NCI-H128 (cell line): ENCODE measurements at regions not wholly inside any gene's neighbourhood (a gene's known extent, or its start where the extent isn't known, plus 50 kb on each side); places are given as distances from the start of the nearest gene placed in this dataset.
A peak's percentile ranks its signal among the peaks of the same experiment; 100 is the strongest.

Source experiments
- DNase-seq: peaks from one replicate; lab custom pipeline; 2025; ENCODE audit not compliant: unreplicated experiment; lab: John Stamatoyannopoulos, UW

DNA sequence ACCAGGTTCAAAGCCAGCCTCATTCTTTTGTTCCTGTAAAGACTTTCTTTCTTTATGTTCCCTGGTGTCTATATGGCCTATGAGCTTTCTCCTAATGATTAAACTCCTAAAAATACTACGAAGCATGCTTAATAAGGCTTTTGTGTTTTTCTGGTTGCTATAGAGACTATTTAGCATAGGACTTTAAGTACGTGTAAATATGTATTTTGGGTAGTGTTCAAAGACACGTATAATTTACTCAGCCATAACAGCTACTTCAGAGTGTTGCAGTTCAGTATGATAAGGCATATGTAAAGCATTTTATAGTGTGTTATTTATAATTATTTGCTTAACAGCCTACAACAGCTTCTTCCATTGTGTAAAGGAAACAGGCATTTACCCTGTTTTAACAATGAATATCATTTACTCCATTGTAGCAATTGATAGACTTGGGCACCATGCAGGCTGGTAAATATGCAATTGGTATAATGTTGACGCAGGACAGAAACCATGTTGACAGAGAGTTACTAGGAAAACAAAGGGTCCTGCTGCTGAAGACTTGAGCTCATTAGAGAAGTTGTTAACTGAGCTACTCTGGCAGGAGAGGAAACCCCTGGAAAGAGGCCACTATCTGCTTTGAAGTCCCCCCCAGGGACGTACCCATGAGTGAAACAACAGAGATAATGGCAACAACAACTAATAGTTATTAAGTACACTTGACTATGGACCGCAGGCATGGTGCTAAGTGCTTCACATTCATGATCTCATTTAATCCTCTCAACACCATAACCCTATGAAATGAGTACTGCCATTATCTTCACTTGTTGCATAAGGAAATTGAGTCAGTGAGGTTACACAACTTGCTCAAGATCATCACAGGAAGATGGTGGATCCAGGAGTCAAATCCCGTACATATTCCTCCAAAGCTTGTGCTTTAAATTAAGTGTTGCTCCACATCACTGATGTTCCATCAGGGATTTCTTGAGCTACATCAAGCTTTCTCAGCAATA is 342.2 kb upstream of the DYNLRB2 start:
- peak; percentile 21 for DNase-seq

DNA sequence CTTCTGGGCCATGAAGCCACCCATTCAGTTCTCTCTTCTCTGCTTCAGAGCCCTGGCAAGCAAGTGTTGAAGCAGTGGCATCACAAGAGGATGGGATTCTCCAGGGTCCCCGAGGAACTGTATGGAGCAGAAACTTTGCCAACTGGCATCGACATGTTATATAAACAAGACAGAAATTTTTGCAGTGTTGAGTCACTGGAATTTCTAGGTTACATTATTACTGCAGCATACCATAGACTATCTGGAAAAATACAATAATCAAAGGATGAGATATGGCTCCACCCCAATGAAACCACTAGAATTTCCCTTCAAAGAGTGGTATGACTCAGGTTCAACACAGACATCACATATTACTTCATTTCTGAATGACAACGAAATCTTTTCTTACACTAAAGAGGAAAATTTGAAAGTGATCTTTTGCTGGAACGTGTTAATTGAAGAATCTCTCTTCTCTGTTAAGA is 343.0 kb upstream of the DYNLRB2 start:
- DNase-seq, result no peak

DNA sequence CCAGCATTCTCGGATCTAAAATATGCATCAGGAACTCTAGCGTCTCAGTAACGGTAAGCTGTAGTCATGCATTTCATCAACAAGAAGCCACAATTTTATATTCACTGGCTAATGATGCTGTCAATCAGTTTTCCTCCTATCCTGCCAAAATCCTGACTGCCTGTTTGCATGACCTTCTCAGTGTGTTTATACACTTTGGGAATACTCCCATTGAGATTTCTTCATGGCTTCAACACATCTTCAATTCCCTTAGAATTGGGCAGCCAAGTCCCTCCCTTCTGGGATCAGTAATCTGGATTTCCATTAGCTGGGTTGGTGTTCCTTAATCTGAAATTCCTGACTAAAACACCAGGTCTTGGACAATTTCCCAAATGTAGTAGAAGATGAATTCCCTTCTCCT is 348.9 kb upstream of the DYNLRB2 start:
- DNase-seq, result no peak

DNA sequence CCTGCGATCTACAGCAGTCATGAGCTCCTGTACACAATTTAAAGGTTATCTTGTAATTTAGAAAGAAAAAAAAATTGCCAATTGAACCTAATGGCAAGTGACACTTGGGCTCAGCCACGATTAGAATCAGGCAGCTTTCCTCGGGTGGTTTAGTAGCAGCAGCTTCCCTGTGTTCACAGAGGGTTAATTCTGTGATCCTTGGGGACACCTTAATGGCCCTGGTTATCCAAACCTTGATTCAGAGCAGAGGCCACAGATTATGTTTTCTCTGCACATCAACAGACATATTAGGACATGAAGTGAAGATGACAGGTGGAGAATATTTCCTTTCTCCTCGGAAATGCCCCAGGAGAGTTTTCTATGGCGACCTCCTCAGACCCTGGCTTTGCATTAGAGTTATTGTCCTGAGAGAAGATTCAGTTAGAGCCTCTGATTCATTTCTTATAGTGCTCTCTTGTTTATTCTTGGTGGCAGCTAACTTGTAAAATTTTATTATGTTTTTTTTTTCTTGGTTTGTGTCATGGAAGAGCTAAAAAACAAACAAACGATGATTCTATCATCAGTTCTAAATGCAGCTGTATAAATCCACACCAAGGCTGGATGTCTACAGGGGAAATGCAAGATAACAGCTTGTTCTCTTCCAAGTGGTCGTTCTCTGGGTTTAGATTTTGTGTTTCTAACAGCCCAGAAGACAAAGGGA is 351.2 kb upstream of the DYNLRB2 start:
- DNase-seq, result no peak

DNA sequence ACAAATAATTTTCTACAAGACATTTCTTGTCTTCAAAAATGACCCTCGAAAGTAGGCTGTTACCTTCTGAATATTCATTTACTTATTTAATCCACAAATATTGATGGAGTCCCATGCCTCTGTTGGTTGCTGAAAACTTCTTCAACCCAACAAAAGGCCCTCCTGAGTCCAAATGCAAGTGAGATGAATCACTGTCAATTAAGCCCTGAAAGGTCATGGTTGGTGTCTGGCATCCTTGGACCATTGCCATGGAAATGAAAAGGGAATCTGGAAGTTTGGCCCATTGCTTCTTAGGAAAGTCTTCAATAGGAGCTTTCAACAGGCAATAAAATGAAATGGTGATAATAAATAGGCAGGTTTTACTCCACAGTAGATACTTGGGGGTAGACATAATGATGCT is 364.7 kb upstream of the DYNLRB2 start:
- DNase-seq, result no peak

DNA sequence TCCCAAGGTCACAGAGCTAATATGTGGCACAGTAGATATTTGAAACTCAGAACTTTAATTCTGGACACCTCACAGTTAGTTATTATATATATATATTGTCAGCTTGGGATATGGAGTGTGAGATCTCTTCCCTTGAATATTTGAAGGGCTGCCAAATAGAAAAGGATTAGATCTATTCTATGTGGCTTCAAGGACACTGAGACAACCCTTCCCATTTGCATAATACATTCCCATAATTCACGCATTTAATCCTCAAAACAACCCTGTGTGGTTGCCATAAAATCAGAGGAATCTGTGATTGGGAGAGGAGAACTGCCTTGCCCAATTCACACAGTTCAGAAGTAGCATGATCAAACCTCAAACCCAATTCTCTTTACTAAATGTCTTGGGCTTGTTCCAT is 365.8 kb upstream of the DYNLRB2 start:
- no peak for DNase-seq

DNA sequence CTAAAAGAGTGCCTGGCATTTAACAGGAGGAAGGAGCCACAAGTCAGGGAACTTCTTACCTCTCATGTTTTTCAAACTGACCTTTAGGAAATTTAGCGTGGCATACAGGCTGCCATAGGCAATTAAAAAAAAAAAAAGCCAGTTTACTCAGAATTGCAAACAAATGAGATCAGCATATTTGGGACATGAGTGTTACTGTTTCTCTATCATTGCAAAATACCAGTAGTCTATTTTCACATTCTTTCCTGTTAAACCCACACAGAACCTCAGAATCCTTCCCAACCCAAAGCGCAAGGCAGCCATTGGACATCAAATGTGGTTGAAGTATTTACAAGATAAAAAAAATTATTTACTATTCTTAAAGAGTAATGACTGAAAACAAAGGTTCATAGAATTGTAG is 366.4 kb upstream of the DYNLRB2 start:
- no peak for DNase-seq

DNA sequence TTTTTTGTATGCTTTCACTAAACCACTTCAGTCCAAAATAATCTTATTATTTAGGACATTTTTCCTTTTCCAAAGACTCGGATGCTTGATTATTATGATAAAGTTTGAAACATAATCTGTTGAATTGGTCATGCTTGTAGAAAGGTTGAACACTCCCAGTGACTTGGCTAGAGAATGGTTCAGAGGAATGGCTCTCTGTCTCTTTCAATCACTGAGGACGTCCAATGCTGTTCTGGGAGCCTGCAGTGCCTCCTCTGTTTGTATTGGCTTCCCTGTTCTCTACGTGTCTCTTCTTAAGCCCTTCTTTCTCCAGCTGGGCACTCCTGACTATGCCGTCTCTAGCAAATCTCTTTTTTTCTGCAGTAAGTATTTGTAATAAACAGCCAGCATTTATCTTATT is 369.0 kb upstream of the DYNLRB2 start:
- no peak for DNase-seq

DNA sequence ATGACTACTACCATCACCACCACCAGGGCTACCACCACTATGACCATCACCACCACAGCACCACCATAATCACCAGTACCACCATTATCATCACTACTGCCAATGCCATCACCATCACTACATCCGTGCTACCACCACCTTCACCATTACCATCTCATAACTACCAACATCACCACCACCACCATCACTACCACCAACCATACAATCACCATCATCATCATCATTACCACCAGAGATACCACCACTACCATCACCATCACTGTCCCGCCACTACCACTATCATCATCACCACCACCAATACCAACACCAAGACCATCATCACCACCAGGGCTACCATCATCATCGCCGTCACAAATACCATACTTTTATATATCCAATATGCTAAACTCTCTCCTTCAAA is 369.6 kb upstream of the DYNLRB2 start:
- DNase-seq, result no peak

DNA sequence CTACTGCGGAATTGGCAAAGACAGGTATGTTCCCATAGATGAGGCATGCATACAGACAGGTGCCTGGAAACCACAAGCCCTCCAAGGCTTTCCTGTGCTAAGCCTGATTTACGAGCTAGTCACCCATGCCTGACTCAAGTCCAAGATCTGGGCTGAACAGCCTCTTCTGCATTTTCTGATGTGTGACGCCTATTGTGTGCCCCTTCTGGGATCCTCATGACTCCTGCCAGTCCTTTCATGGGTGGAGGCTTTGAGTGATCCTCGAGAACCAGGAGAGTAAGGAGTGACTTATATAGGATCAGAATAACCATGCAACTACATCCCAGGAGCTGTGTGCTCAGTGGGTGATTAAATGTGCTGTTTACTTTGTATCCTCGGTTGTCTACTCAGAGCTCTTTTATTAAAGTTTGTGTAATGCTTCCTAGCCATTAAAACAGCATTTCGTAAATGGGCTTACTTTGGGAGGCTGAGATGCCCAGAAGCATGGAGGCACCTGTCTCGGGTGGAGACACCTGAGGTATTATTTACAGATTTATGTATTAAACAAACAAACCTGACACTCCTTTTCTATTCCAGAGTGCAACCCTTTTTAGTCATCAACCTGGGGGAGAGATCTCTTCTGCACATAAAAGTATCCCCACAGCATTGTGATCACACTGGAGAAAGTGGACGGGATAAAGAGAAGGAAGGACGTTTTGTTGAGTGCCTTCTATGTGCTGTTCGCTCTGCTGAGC is 373.0 kb upstream of the DYNLRB2 start:
- DNase-seq, result peak; percentile 93

DNA sequence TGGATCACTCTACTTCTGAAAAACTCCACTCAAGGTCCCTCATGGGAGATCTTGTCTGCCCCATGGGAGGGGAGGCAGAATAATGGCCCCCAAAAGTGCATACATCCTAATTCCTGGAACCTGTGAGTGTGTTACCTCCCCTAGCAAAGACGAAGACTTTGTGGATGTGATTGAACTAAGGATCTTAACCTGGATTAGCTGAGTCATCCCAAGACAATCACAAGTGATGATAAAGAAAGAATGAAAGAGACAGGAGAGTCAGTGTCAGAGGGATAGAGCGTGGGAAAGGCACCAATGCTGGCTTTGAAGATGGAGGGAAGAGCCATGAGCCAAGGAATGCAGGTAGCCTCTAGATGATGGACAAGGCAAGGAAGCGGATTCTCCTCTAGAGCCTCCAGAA is 374.7 kb upstream of the DYNLRB2 start:
- DNase-seq, result no peak

DNA sequence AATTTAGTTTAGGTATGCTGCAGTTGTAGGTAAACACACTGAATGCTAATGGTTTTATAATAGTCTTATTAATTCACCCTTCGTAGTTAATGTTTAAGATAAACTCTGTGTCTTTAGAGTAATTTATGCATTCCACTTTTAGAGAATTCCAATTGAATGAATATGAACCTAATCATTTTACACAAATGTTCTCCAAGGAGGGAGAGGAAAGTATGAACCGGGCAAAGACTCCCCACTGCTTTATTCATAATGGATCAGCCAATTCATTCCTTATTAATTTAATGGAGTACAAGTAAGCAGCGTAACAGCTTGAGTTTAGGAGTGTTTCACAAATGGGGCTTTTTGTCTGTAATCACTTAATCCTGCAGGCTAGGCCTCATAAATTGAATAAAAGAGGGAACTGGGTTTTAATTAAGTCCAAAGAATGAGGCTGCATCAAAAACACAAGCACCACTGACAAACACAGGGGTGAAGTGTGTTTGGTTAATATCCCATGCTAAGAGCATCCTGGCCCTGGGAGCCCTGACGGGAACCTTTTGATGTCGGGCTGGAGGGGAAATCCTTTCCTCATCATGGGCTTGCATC is 375.7 kb upstream of the DYNLRB2 start:
- no peak for DNase-seq

DNA sequence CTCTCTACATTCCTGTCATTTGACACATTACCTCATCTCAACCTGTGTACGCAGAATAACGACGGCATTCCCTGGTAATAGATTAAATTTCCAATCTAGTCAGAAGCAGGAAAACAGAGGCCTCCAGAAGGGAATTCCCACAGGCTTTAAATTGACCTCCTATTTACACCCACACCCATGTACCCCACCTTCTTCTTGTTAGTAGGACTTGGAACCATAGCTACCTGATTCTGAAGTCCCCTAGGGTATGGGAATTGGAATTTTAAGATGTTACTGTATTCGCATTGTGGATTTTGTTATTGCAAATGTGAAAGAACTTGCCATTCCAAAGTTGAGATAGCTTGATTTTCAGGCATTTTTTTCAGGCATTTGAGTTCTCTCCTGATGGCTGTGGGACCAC is 377.5 kb upstream of the DYNLRB2 start:
- DNase-seq, result no peak

DNA sequence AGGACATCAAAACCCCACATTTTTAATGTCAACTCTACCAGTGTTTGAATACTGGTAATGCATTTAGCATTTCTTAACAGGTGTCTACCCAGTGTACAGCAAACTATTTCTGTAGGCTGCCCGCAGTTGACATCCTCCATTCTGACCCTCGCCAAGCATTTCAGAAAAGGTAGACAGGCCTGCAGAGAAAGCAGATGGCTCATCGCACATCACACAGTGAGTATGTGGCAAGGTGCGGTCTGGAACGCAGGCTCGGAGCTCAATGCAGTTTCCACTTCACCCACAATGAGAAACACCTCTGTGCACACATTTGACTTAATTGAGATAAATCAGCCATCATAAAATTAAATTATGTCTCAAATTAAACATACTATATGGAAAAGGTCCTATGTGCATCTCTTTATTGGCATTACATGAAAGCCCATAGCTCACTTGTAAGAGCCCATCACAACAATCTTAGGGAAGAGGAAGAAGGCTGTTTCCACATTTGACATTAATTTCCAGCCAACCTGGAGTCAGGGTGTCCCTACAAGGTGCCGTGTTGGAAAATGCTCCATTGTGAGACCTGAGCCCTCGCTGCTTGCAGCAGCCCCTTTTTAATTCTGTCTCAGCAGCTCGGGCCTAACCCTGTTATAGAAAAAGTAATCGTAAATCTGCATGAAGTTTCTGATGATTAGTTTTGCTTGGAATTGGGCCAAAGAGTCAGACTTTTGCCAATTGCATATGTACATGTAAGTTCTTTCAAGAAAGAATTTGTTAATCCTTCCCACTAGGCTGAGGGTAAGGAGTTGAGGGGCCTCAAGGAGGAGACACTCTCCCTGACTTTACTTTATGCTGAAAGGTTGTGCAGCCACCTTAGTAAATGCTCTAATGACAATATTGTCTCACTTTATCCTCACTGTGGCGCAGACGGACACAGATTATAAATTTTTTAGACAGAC is 378.7 kb upstream of the DYNLRB2 start:
- no peak for DNase-seq

DNA sequence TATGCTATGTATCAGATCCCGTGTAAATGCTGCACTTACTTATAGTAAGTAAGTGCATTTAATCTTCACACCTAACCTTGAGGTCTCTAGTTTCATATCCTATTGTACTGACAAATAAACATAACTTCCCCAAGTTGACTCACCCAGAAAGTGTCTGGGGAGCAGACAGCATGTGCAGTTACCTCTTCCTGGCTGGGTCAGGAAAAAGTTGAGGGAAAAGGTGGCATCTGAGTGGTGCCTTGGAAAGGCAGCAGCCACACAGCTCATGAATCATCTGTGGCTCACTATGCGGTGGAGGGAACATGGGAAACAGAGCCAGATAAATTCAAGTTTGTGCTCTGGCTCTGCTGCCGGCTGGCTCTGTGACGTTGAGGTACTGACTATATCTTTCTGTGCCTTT is 382.0 kb upstream of the DYNLRB2 start:
- DNase-seq, result no peak

DNA sequence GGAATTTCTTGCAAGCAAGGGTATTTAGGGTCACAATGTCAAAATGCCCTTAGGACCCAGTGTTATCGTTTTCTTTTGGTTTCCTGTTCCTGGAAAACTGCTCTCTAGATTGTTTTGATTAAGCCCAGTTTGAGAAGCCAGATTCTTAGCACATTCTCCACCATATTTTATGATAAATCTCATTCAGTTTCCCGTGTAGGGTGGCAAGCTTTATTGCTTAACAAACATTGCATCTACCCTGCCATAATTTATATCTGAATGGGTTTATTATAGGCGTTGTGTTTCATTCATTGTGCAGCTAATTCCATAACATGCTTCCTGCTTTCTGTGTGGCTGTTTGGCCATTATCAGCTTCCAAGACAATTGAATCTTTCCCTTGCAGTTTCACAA is 389.1 kb upstream of the DYNLRB2 start:
- no peak for DNase-seq

DNA sequence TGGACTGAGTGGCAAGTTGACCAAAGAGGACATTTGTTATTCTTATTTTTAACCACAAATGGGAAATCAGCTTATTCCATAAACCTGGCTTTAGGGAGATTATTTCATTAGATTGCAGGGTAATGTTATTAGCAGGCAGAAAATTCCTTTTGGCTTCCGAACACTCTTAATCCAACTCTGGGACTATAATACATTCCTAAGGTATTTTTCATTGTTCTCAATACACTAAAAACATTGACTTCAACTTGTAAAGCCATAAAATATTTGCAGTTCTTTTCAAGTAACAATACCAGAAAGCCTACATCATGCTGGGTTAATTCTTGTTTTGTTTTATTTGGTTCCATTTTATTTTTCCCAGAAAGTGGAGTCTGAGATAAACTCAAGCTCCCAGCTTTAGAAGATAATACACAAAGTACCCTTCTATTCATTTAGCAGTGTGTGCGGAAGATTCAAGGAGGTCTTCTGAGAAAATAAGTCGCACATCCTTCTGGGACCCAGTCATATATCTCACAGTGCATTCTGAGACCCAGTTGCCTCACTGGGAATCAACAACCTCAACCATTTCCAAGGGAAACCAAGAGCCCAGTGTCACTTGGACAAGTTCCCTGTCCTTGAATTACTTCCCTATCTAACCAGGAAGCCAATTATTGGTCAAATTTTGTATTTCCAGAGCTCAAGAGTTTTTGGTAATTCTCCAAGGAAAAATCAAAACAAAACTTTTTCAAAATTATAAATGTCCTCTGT is 389.6 kb upstream of the DYNLRB2 start:
- no peak for DNase-seq

DNA sequence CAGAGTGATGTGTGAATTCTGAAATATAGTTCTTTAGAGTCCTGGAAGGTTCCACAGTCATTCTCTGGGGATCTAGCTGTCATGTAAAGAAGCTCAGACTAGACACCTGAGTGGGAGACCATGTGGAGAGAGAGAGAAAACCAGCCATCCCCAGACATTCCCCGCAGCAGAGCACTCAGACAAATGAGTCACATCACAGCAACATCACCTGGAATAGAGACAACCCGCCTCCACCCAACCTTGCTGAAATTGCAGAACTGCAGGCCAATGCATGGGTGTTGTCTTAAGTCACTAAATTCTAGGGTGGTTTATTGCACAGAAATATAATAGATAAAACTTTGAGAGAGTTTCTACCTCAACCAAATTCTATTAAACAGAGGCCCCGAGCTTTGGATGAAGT is 392.0 kb upstream of the DYNLRB2 start:
- DNase-seq, result no peak

DNA sequence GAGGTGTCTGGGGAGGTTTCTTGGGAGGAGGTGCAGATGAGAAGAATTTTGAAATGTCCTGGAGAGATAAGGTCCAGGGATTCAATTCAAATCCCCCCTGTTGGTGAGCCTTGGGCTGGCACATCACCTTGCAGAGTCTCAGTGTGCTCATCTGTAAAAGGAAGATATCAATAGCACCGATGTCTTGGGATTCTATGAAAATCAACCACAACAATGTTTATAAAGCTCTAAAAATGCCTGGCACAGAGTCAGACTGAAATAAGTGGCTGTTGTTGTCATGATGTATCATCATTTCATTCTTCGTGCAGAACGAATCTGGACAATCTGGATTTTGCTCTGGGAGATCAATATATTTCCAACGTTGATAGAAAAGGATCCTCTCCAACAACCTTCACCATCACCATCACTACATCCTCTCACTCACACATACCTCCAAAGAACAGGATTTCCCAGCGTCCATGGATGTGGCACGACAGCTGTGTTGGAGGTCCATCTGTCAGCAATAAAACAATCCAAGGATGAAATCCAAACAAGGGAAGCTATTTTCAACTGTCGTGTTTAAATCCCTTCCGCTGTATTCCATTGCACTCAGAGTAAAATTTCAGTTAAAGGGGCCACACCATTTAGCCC is 393.7 kb upstream of the DYNLRB2 start:
- no peak for DNase-seq
